Renal cortical epithelial cell (primary cell): ENCODE measurements at regions not wholly inside any gene's neighbourhood (a gene's known extent, or its start where the extent isn't known, plus 50 kb on each side); places are given as distances from the start of the nearest gene placed in this dataset.

ENCODE experiments used
- DNase-seq: peaks from one replicate; pipeline ENCODE4 v3.0.0-alpha.2; 2011; ENCODE audit warnings: low read depth

DNA sequence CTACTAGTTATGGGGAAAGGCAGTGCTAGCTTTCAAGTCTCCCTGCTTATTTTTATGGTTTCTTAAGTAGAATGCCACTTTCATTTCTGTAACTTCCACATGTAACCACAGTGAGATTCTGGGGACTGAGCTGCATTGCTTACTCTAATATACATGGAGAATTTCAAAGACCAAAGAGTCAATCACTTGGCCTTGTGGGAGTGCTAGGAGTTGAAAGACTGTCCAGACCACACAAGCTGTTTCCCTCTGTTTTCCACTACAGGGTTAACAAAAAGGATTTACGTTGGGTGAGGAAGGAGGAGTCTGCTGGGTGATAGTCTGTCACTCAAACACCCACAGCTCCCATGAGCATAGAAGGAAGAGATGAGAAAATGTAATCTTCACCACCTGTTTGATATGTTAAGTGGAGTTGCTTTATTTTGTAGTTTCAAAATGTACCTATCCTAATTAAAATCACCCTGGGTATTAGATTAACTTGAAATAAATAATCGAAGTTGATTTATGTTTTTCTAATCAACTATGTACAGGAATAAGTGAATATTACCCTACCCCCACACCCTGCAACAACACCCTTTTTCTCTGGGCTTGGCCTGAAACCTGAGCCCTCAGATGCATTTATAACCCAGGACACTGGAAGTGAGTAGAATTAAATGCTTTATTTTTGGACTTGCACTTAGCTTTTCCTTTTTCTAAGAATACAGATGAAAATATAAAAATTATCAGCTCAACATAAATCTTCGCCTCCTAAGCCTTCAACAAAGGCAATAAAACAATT lies 225.8 kb upstream of the SLC10A2 start:
- no peak for DNase-seq

GRCh38 chr13:103291226-103291625 lies 225.0 kb upstream of the SLC10A2 start:
- no peak for DNase-seq

DNA sequence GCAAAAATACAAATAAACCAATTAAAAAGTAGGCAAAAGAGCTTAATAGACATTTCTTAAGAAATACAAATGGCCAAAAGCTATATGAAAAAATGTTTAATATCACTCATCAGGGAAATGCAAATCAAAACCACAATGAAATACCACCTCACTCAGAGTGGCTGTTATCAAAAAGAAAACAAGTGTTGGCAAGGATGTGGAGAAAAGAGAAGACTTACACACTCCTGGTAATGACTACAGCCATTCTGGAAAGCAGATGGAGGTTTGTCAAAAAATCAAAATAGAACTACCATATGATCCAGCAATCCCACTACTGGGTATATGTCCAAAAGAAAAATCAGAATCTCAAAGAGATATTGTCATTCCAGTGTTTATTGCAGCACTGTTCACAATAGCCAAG lies 223.5 kb upstream of the SLC10A2 start:
- DNase-seq = no peak

DNA sequence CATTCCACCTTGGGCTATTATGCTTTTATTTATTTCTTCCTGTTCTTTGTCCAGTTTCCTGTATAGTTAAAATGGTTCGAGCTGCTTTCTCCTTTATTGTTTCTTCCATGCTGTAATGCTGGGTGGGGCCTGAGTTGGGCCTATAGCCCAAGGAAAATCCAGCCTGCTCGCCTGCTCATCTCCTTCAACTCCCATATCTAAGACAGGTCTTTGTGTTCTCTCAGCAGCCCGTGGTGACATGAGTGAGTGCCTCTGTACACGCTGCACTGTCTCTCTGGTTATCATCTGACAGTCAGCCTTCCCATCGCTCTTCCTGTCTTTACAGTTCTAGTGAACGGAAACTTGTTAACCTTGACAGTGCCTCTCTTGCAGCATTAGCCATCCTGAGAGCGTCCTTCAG lies 221.9 kb upstream of the SLC10A2 start:
- DNase-seq = no peak

DNA sequence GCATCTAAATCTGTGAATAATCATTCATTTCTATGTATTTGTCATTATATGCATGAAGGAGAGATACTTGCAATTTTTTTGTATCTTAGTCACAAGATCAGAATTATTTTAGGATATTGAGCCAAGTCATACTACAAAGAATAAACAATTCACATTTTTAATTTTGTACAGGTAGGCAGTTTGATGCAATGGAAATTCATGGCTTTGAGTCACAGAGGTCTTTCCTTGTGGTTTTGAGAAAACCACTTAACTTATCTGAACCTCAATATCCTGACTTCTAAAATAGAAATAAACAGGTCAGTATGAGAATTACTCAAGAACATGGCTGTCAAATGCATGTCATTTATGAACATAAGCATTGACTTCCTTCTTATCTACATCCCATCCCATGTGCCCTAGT lies 221.4 kb upstream of the SLC10A2 start:
- peak; percentile 37 for DNase-seq

DNA sequence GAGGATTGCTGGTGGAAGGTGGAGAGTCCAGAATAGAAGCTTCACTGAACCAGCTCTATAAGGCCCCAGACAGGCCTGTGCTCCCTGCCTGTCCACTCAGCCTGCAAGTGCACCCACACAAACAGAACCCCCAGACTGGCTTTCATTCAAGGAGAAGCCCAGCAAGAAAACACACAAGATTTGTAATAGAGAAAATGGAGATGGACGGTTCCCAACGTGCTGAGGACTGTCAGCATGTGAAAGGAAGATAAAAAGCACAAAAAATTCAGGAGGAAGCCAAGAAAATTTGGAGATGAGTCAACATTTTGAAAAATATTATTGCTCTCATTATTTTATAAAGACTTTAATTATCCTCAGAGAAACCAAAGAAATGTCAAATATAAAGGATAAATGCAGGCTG lies 218.2 kb upstream of the SLC10A2 start:
- no peak for DNase-seq

DNA sequence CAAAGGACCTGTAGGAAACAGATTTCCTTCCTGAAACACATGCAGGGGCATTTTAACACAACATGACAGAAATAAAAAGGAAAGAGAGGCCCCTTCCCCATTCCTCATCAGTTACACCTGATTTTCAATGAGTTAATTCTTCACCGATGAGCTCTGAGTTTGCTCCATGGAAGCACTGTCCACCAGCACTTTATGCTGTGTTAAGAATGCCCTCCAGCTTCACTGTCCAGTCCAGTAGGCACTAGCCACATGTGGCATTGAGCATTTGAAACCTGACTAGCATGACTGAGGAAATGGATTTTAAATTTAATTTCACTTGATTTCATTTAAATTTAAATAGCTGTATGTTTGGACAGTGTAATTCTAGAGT lies 217.2 kb upstream of the SLC10A2 start:
- DNase-seq = peak; percentile 54

GRCh38 chr13:103282571-103283450 lies 216.6 kb upstream of the SLC10A2 start:
- DNase-seq = peak; percentile 95

- DNase-seq = peak; percentile 43
These were observed 211.9 kb upstream of the SLC10A2 start for GRCh38 chr13:103277959-103278694.

DNA sequence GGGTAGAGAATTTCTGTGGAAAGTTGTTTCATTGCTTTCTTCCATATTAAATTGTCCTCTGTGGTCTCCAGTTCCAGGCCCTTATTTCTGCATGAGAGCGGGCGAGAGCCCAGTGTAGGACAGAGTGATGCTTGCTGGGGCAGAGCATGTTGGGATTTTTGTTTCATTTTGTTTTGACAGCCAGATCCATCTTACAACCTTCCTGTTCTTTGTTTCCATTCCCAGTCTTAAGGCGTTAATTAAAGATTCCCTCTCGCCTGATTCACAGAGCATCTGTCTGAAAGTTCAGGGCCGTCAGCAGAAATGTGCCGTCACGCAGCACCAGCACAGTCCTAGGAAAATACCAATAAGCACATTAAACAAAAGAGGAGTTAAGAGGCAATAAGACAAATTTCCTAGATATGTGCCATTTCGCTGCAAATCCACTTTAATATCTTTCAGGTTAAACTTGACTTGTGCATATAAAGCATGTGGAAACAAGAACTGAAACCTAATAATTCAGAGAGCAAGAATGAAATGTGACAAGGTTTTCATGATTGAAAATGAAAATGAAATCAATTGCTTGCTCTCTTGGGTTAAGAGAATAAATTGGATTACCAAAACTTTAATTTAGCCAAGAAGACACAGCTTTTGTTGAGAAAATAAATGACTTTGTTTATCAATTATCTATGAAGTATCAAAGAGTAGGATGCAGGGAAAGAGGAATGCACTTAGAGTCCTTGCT lies 210.7 kb upstream of the SLC10A2 start:
- DNase-seq = no peak

DNA sequence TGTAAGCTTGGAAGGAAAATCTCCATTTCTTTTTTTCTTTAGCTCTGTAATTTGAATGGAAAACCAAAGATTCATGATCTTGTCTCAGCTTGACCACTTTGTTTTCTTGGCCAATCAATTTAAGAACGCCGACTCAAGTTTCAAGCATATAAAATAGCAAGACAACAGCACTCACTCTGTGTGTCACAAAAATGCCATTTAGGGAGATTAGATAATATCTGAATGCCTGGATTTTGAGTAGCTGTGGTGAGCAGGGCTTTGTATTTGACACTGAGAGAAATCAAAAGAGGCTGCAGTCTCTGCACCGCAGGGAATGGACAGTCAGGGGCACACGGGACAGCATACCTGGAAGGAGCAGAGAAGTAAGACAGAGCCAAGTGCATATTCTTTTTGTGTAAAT lies 209.5 kb upstream of the SLC10A2 start:
- no peak for DNase-seq

GRCh38 chr13:103275081-103275480 lies 208.9 kb upstream of the SLC10A2 start:
- DNase-seq = no peak

GRCh38 chr13:103273825-103274224 lies 207.6 kb upstream of the SLC10A2 start:
- no peak for DNase-seq

DNA sequence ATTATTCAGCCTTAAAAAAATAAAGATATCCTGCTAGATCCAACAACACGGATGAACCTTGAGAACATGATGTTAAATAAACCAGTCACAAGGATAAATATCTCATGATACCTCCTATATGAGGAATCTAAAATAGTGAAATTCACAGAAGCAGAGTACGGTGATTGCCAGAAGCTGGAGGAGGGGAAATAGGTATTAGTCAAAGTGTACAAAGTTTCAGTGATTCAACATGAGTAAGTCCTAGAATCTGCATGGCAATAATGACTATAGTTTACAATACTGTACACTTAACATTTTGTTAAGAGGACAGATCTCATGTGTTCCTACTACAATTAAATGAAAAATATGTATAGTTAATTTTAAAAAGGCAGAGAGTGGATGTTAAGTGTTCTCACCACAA lies 206.6 kb upstream of the SLC10A2 start:
- peak; percentile 62 for DNase-seq

DNA sequence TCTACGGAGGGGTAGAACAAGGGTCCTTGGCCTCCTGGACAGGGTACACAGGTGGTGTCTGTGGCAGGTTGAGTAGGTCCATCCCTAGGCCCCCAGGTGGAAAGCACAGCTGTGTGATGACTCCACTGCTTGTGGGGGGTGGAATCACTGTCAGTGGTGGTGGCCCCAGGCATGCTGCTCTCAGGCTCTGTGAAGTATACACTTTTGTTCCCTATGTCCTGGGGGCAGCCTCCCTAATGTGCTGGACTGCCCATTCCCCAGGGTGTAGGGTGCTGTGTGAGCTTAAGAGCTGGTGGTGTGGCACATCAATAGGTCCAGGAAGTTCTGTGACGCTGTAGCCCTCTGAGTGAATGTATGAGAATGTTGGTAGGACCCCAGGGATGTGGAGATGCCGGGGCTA lies 197.2 kb upstream of the SLC10A2 start:
- no peak for DNase-seq

GRCh38 chr13:103255587-103256301 lies 189.5 kb upstream of the SLC10A2 start:
- peak; percentile 18 for DNase-seq

GRCh38 chr13:103250071-103250470 lies 183.9 kb upstream of the SLC10A2 start:
- DNase-seq = no peak

DNA sequence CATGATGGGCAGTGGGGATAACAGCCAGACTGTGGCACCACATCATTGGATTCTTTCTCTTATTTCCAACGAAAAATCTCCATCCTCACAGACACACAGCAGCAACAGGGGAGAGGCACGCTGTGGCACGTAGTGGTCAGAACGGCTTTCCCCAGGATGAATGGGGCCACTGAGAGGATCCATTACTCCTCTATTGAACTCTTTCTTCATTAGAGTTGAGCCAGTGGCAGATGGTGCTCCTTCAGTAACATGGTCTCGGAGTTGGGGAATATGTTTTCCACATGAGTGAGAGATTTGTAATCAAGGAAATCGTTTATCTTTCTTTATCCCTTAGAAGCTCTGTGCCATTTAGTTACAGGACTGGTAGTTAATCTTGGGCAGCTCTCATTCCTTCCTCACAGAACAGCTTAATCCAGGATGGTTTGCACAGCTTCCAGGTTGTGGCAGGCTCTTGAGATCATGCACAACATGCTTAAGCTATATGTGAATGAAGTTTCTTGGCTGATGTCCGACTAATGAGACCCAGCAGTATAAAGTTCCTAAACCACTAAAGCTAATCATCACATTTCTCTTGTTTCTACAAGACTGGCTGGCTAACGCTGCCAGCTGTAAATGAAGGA lies 180.5 kb upstream of the SLC10A2 start:
- no peak for DNase-seq

- no peak for DNase-seq
These were observed 177.3 kb upstream of the SLC10A2 start for GRCh38 chr13:103243495-103243894.

DNA sequence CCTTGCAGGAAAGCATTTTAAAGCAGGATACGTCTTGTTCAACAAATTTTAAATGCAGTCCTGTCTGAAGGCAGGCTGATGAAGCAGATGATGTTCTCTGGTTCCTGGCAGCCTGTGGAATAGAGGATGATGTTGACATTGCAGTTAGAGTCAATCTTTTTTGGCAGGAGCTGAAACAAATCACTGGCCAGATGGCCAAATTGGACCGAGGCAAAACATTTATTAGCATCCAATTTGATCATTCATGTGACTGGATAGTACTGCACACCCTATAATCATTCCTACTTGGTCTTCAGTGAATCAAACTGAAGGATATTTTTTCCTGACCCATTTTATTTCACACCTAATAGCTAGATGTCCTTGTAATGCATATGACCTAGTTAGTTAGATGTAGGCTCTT lies 172.2 kb upstream of the SLC10A2 start:
- DNase-seq = no peak

DNA sequence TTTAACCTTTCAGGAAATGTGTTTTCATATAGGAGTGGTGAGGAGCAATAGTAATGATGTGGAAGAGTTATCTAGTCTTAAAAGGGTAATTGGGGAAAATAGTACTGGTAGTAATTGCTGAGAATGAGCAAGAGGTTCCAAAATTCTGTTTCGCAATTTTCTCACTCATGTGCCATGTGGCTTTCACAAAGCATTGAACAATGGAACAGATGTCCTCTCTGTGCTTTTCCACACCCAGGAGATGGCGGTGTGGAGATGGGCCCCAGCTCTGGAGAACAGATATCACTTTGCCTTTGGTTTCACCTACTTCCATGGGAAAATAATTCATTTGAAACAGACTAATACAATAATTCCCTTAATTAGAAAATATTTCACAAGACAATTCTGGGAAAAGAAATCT lies 170.0 kb upstream of the SLC10A2 start:
- DNase-seq = peak; percentile 32
